ENCODE measurements at regions not wholly inside any gene's neighbourhood (a gene's known extent, or its start where the extent isn't known, plus 50 kb on each side); places are given as distances from the start of the nearest gene placed in this dataset.

DNA sequence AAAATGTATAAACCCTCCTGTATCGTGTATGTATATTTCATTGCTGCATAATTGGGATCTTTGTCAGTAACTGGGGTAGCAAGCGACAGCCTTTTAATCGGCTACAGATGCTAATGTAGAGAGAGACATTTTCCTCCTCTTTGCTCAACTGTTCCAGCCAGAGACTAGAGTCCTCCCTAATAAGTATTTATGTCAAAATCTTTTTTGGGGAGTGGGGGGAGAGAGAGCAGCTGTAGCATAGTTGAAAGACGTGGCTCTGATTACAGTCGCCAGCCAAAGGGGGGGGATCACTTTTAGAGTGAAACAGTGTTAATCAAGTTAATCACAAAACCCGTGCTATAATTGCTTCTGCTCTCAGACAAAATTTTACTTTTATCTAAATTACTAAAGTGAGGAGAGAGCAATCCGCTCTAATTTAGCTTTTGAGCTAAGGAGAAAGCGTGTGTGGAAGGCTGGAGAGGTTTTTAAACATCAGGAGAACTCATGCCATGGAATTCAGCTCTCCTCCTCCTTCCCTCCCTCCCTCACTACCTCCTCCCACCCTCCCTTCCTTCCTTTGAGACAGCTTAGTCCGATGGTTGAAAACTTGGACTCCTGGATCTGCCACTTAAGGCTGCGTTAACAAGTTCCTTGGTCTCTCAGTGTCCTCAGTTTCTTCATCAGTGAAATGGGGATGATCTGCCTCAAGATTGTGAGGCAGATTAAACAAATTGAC is 87.3 kb upstream of the ZNF618 start:
- DNase-seq: no peak

DNA sequence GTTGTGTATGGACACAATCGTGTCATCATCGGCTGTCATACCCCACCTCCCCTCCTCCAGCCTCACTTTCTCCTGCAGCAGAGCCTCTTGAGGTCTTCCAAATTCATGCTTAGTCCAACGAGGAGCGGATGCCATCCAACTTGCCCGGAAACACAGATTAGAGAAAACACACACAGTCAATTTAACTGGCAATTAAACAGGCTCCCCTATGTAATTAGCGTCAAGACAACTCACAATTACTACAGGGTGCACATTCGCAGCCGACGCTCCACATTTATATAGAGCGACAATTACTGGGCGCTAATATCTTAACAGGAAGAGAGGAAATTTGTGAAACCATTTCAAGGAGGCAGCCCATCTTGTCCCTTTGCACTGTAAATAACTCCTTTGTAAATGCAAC is 86.0 kb upstream of the ZNF618 start:
- DNase-seq: no peak

DNA sequence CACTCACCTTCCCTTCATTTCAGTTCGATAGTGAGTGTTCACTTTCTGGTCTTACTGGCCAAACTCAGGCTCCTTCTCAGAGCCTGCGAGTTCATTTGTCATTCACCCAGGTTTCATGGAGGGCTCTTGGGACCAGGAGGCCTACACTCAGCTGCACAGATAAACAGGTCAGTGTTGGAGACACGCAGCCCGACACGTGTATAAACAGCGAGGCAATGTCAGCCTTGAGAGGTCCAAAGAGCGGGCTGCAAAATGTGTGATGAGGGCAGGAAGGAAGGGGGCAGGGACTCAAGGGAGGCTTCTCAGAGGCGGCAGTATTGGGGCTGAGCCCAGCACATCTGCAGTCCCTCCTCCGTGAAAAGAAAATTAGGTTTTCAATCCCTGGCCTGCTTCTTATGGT is 82.6 kb upstream of the ZNF618 start:
- DNase-seq: no peak

DNA sequence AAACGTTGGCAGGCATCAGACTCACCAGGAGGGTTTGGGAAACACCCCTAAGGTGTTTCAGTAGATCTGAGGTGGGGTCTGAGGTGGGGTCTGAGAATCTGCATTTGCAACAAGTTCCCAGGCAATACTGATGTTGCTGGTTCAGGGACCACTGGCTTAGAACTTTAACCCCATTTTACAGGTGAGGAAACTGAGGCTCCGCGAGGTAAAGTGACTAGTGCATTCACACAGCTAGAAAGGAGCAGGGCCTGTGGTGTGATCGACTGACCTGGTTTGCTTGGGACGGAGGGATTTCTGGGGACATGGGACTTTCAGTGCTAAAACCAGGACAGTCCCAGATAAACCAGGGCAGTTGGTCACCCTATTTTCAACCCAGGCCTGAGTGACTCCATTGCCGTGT is 81.4 kb upstream of the ZNF618 start:
- DNase-seq: no peak

DNA sequence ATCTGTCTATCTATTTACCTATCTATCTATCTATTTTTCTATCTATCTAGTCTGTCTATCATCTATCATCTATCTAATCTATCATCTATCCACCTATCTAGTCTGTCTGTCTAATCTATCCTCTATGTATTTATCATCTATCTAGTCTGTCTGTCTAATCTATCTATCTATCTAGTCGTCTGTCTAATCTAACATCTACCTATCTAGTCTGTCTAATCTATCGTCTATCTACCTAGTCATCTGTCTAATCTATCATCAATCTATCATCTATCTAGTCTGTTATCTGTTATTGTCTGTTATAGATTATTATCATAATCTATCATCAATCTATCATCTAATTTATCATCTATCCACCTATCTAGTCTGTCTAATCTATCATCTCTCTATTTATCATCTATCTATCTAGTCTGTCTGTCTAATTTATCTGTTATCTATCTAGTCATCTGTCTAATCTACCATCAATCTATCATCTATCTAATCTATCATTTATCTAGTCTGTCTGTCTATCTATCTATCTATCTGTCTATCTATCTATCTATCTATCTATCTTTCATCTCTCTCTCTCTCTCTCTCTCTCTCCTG is 80.2 kb upstream of the ZNF618 start:
- no peak for DNase-seq

DNA sequence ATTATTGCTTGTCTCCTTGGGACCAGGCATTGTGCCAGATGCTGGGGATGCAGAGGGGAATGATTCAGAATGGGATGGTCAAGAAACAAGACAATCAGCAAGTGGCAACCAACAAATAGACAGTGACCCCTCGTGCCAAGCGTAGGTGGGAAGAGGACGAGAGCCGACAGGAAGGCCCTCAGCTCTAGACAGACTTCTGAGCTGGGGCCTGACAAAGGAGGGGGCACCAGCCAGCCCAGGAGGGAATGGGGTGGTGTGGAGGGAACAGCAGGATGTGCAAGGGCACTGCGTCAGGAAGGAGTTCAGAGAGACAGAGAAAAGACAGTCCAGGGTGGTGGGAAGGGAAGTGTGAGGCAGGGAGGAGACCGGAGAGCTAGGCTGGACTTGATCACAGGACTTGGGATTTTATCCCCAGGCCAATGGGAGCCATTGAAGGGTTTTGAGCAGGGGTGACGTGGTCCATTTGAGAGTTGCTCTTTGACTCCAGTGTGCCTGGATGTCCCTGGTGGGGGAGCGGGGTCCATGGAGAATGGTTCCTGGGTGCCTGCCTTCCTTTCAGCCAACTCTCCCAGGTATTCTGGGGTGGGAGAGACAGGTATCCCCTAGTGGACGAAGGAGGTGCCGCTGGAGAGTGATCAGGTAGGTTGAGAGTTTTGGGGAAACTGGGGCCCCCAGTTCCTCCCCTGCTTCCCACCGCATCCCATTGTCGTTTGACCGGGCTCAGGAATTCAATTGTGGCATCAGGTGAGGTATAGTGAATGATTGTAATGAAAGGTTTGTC is 79.3 kb upstream of the ZNF618 start:
- no peak for DNase-seq

DNA sequence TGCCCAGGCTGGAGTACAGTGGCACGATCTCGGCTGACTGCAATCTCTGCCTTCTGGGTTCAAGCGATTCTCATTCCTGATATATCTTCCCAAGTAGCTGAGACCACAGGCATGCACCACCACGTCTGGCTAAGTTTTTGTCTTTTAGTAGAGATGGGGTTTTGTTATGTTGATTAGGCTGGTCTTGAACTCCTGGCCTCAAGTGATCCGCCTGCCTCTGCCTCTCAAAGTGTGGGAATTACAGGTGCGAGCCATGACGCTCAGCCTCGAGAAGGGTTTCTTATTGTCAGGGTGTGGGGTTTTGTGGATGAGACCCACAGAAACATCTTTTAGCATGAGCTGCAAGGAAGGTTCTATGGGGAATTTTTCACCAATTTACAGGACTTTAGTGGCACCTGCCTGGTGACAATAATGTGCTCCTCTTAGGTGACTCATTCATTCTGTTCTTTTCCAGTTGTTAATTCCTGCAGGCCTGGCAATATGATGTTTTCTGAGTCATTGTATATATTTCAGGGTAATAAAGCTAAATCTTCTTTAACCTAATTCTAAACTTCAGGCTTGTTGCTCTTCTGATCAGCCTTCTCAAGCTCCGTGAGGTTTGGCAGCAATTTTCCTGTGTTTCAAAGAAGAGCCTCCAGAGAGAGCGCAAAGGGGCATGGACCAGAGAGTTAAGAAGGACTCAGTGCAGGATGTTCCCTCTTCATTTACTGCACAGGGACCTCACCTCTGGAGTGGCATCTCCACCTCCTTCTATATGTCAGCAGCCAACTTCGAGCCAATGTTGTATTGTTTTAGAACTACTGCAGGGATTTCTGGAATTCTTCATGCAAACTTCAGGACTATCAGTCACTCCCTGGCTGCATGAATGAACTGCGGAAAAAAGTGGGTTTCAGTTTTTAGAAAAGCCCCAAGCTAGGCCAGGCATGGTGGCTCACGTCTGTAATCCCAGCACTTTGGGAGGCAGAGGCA is 77.8 kb upstream of the ZNF618 start:
- no peak for DNase-seq

DNA sequence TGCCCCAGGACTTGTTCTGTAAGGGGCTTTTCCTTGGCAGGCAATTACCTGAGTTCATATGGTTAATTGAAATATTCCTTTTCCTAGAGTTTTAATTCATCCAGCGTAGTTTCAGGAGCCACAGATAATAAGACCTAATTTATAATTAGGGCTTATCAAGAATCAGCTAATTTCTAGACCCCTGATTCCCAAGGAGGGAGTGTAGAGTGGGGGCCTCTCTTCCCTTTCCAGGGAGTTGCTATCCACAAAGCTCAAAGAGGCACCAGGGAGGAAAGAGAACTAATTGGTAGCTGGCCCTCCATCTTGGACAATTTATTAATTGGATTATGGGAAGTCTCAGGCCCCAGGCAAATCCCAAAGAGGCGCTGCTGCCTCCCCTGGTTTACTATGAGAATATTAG is 75.8 kb upstream of the ZNF618 start:
- no peak for DNase-seq

DNA sequence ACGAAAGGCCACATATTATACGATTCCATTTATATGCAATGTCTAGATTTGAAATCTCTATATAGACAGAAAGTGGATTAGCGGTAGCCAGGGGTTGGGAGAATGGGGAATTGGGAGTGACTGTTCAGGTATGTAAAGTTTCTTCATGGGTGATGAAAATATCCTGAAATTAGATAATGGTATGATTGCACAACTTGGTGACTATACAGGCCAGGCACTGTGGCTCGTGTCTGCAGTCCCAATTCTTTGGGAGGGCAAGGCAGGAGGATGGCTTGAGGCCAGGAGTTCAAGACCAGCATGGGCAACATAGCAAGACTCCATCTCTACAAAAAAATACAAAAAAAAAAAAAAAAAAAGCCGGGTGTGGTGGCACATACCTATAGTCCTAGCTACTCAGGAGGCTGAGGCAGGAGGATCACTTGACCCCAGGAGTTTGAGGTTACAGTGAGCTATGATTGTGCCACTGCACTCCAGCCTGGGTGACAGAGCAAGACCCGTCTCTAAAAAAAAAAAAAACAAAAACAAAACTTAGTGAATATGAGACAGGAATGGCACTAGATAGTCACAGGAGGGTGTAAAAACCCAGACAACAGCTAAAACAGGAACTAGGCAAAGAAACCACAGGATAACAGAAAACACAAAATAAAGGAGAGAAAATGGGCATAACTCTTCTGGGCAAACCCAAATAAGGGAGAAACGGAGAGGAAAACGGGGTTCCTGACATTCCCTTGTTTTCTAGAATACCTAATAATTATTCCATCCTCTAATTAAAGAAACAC is 72.1 kb upstream of the ZNF618 start:
- no peak for DNase-seq

DNA sequence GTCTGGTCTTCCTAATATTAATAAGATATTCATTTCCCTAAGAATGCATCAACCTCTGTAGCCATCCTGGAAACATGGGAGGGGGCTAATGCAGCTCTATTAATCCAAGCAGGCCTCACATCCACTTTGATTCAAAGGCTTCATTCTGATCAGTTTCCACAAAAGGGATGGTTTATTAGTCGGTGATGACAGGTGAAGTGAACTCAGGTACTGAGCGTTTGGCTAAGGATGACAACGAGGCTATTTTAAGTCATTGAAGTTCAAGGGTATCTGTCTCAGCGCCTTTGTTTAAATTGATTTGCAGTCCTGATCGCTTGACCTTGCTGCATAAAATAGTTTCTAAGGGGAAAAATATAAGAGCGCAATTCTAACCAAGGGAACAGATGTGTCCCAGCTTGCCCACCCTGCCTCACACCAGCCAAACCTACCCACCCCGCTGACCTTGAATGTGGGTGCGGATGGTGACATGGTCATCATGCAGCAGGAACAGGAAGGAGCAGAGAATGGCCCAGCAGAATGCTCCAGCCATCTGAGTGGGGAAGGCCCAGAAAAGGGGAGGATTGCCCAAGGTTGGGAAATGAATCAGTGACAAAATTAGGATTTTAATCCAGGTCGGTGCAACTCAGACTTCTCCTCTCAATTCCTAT is 70.5 kb upstream of the ZNF618 start:
- no peak for DNase-seq

DNA sequence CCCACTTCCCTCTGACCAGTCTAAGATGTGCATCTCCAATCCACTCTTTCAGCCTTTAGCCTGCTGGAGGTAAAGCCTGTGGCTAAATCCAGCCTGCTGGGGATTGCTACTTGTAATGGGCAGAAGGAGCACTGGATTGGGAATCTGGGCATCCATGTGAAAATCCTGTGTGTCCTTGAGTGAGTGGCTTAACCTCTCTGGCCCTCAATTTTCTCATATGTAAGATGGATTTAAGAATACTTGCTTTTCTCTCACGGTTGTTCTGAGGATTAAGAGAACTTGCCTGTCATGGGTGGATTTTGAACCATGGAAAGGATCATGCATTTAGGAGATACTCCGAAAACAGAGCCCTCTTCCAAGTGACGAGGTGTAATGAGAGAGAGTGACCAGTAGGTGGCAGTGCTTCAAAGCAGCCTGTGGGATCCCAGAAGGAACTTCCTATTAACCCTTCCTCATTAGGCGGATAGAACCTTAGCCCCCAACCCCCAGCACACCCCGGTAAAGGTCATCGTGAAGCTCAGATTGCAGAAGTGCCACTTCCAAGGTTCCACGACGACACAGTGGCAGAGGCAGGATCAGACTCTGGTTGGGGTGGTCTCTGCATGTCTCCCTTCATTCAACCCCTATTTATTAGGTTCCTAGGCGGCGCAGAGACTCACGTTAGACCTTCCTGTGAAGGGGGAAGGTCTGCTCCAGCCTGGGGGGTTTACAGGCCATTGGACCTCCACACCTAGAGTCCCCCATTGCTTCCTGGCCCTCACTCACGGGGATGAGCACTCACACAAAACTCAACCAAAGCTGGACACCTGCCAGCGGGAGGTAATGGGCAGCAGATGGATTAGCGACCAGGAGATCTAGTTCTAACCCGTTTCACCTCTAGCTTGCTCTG is 68.7 kb upstream of the ZNF618 start:
- no peak for DNase-seq

DNA sequence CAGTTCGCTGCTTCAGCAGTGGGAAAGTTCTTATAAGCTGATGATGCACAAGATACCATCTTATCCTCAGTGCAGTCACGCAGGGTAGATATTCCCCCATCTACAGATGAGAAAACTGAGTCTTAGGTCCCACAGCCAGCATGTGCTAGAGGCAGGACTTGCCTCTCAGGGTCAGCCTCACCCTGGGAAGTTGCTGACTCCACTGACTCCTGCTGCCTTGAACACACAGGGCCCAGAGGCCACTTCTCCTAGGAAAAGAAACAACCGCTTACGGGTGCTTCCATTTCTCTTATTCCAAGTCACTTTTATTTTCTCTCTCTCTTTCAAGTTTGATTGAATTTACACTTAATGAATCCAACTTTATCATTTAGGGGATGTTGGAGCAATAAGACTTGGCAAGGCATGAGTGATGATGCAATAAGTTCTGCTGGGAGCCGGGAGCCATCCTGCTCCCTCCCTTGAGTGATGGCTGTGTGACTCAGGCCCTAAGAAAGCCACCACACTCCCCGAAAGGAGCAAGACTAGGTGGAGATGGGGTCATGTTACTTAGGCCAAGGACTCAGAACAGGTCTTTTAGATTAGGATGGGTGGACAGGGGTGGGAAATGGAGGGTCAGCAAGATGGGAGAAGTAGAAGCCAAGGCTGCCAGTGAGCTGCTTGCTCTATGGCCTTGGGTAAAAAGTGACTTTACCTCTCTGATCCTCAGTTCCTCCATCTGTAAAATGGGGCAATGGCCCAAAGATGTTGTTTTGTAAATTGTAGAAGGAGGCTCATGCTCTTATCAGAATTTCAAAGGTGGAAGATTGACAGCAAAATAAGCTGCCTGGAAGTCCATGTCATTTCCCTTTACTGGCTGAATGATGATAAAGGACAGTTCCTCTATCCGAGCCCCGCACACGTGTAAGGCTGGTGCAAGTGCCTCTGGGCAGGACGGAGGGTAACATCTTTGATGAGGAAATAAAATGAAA is 67.4 kb upstream of the ZNF618 start:
- no peak for DNase-seq

DNA sequence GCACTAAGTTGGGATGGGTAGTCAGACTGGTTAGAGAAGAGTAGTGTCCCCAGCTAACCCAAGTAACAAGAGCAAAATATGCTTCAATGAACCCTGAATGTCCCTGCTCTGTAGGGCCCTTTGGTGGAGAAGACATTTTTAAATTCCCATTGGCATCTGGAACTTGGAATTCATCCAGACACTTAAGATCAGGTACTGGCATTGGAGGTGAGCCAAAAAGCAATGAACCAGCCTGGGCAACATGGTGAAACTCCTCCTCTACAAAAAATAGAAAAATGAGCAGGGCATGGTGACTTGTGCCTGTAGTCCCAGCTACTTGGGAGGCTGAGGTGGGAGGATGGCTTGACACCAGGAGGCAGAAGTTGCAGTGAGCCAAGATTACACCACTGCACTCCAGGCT is 58.9 kb upstream of the ZNF618 start:
- no peak for DNase-seq

DNA sequence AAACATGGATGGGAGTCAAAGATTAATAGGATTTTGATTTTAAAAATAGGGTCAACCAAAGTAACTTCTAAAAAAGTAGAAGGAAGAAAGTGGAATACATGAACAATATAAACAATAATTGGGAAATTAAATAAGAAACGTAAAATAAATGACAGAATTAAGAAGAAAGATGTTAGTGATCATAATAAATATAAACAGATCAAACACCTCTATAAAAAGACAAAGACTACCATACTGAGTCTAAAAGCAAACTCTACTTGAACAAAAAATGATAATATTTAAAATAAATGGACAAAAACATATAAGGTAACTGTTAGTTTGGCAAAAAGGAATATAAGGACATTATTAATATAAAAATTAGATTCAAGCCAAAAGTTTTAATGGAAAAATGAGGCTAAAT is 57.7 kb upstream of the ZNF618 start:
- no peak for DNase-seq

DNA sequence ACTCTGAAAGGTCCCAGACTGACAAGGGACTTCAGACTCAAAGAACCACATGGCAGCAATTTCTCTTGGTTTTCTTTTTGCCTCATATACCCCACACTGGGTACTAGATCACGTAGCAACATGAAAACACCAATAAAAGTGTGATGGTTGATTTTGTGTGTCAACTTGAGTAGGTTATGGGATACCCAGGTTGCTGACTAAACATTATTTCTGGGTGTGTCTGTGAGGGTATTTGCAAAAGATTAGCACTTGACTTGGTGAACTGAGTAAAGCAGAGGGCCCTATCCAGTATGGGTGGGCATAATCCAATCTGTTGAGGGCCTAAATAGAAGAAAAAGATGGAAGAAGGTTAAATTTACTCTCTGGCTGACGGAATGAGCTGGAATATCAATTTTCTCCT is 53.8 kb upstream of the ZNF618 start:
- no peak for DNase-seq

DNA sequence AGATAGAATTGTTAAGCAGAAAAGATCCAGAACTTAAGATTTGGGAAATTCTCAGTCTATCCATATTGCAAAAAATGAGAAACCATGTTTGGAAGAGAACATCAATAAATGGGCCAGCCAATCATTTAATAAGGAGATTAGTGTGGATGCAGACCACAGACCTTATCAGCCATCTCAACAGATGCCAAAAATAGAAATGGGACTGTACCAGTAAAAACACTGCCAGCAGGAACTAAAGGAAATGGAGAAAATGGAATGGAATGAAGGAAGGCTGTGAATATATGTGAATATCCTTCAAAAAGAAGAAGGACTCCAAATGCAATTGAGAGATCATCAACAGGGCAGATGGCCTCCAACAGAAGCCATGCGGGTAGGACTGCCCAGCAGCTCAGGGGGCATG is 52.7 kb upstream of the ZNF618 start:
- DNase-seq: no peak

All from NCI-H1436 treated with DMSO at 0.1 percent for 48 hours (cell line).